Stimulated activated CD8-positive, alpha-beta memory T cell treated with anti-CD3 and anti-CD28 coated beads, Interleukin-7, amount 100 ng/mL, for 1 hour (primary cell): ENCODE measurements at regions not wholly inside any gene's neighbourhood (a gene's known extent, or its start where the extent isn't known, plus 50 kb on each side); places are given as distances from the start of the nearest gene placed in this dataset.

ENCODE experiments used
- DNase-seq, 2 donors: peaks; one replicate each; pipeline ENCODE4 v3.0.0-alpha.2; 2020; ENCODE audit warnings: low read depth in 2 of 2

DNA sequence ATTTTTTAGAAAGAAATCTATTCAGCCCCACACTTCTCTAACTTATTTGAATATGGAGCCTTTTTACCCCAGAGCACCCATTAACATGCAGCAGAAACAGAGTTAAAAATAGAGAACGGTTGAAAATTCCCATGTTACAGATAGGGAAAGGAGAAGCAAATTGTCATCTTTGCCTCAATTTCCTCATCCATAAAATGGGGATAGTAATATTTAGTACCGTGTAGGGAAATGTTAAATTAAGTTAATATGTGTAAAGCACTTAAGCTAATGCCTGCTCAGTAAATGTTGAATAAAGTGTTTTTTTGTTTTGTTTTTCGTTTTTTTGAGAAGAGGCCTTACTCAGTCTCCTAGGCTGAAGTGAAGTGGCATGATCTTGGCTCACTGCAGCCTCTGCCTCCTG is 50.3 kb downstream of the NAV1 start:
- no peak for DNase-seq

DNA sequence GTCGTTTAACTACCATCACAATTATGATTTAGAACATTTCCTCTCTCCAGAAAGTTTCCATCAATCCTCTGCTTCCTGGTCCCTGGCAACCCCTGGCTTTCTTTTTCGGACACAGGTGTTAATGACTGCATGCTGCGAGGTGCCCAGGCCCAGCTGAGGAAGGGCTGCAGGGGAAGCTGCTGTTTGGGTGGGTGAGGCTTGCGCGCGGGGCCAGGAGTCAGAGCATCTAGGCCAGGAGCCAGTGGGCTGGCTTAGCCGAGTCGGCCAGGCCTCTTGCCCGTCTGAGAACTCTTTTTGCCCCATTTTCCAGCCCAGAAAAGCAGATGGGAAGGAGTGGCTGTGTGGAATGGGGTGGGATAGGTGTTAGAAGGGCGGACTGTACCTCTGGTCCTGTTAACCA is 51.5 kb downstream of the NAV1 start:
- no peak for DNase-seq

DNA sequence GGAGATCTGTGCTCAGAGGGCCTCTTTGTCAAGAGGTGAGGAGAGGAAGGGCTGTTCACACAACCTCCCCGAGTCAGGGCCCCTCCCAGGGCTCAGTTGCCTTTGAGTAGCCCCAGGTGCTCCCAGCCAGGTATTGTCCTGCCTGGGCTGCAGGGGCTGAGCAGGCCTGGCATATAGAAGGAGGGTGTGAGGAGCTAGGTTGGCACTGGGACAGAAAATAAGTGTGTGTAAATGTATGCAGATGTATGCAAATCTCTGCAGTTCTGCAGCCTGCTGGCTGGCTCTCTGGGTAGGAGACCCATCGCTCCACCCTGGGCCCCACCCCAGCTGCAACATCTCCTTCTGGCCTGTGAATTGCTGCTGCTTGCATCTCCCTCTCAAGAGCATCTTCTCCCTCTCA is 52.4 kb downstream of the NAV1 start:
- no peak for DNase-seq

DNA sequence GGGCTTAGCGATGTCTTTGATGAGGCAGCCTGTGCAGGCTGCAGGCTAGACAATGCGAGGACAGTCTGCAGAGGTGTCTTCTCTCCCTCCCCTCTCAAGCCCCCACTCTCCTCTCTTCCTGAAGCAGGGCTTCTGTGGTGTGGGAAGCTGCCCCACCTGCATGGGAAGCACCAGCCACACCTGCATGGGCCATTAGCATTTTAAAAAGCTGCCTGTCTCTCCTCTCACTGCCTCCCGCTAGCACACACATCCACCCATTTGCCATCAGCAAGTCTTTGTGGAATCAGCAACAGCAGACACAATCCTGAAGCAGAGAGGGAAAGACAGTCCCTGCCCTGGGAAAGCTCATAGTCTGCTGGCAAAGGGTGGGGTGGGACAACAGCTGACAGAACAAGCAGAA is 53.1 kb downstream of the NAV1 start:
- DNase-seq = no peak

DNA sequence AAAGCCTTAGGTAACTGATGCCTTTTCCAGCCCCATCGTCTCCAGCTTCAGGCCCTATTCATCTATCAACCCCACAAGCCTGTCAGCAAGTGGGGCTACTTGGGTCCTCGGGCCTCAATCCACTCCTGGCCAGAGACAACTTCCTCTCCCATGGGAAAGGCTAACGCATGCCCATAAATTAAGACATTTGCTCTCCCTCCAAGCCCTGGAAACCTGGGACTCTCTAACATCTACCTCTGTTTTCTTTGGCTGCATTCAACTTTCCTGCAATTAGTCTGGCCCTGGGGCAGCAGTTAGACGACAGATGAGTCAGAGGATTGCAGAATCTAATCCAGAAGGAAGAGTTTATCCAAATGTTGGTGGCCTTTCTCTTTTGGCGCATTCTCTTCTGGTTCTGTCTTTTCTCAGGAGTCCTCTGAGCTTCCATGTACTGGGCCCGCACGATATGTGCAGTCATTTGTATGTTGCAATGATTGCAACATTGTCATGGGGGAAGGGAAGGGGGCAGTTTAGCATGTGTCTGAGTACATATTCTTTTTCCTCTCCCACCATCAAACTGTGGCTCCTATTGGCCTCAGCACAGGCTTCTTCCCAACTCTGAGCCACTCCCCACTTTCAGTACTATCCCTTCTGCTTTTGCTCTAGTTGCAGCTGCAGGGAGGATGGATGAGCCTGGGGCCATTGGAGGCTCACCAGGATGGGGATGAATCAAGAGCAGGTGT is 54.4 kb downstream of the NAV1 start:
- no peak for DNase-seq

DNA sequence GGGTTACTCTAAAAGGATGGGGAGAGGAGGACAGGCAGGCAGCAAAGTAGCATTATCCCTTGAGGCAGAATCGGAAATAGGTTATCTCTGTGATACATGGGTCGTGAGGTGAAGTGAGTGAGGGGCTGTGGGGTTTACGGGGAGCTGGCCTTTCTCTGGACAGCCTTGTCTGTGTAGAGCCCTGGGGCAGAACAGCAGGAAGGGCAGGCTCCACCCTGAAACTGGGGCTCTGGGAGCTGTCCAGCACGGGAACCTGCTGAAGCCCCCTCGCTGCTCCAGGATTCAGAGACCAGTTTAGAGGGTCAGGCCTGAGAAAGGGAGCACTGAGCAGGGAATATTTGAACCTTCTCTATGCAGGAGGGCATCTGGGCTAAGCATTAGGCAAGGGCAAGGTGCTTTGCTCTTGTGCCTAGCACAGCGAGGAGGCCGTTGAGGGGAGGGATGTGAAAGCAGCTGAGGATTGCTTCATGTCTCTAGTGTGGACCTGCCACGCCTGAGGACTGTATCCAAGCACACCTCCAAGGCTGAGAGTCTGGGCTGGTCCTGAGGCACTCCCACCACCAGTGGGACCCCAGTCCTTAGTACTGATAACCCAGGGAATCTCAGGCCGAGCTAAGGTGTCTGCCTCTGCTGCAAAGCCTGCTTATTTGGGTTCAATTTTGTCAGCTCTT is 55.8 kb downstream of the NAV1 start:
- DNase-seq = no peak

DNA sequence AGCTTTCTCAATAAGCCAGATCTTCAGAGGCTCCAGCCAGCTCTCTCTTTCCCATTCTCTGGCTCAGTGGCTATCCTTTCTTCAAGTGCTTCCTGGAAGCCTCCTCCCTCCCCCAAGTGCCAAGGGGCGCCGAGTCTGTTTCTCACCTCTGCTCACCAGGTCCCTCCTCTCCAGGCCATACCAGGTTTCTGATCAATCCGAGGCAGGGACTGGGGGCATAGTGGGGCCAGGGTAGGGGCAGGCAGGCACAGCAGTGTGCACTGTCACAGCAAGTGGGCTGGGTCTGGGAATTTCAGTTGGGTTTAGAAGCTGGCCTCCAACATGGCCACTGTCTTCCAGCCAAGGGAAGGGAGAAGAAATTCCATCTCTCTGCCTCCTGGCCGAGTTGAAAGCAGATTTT is 56.5 kb downstream of the NAV1 start:
- no peak for DNase-seq

DNA sequence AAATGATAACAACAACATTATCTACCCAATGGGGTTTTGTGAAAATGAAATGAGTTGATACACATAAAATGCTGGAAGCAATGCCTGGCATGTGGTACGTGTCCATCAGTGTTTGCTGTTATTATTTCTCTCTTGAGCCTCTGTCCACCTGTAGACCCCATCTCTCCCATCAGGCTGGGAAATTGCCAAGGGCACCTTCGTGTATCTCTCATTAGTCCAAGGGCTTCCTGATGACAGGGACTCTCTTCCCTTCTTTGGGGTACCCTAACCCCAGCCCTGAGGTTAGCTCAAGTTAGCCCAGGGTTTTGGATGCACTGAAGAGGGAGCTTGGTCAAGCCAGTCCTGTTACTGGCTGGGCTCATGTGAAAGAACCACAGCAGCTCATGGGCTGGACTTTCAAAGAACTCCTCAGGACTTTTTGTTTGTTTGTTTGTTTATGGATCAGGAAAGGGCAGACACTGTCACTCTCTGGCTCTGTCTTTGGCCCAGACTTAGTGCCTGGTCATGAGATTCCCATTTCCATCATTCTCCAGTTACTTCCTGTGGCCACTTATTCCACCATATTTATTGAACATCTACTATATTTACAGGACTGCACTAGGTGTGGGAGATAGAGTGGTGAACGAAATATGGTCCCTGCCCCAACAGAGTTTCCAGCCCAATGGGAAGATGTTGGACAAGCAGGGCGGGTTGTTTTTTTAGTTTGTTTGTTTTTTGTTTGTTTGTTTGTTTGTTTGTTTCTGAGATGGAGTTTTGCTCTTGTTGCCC is 57.4 kb downstream of the NAV1 start:
- DNase-seq = no peak

DNA sequence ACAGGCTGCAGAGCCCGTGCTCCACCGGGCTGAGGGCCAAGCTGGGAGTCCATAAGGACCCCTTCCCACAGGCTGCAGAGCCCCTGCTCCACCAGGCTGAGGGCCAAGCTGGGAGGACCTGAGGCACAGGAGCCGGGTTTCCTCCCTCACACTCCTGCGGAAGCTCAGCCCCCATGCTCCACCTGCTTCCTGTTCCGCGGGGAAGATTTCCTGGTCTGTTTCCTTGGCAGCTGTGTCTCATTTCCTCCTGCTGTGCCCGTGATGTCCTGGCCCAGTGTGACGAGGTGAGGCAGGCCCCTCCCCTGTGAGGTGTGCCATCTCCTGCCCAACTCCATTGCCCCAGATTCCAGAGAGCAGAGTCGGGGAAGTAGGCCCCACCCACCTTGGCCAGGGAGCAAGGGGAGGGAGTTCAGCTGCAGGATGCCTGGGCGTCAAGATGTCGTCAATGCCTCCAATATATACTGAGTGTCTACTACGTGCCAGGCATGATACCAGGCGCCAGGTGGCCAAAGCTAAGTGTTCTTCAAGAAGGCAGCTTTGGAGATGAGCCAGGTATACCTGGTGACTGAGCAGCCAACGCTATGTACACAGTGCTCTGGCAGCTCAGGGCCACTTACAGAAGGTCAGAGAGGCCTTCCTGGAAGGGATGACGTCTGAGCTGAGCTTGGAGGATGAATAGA is 58.8 kb downstream of the NAV1 start:
- DNase-seq = no peak

DNA sequence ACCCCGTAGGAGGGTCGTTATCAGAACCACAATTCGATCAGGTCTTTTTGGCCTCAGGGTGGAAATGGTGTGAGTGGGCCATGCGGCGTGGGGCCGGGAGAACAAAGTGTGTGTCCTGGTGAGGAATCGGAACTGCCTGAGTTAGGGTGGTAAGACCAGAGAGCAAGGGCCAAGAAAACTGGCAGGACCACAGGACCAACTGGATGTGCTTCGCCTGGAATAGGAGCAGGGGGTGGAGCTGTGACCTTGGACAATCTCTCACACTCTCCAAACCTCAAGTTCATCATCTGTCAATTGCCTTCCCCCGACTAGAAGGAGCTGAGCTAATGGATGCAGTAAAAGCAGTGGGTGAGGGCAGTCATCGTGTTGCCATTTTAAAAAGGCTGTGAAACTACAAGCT is 59.5 kb downstream of the NAV1 start:
- no peak for DNase-seq

DNA sequence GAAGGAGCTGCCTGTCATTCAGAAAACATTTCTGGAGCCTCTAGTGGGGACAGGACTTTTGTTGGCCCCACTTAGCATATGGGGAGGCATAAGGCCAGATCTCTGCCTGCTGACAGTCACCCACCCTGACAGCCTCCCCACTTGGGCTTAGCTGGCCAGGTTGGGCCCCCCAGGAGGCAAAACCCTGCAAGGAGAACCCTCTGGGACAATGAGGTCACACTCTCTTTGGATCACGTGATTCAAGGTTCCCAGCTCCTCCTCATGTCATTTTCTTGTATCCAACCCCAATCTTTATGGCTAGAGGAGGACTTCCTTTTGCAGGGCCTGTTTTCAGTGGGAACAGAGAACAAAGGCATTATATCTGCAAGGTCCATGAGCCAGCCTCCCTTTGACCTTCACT is 60.0 kb downstream of the NAV1 start:
- no peak for DNase-seq

DNA sequence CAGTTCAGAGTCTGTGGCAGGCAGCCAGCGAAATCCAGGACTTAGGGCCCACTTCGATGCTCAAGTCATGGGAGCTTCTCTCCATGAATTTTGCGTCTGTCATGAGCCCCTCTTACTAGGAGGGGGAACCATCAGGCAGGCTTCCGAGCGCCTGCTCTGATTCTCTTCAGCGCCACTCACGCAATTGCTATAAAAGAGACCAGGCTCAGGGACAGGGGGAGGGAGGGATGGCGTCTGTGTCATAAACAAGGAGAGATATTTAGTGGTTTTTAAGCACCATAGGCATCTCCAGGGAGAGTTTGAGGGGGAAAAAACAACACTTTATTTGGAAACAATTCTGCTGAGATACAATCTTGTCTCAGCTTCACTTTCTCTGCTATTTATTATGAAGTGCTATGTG is 60.6 kb downstream of the NAV1 start:
- no peak for DNase-seq

DNA sequence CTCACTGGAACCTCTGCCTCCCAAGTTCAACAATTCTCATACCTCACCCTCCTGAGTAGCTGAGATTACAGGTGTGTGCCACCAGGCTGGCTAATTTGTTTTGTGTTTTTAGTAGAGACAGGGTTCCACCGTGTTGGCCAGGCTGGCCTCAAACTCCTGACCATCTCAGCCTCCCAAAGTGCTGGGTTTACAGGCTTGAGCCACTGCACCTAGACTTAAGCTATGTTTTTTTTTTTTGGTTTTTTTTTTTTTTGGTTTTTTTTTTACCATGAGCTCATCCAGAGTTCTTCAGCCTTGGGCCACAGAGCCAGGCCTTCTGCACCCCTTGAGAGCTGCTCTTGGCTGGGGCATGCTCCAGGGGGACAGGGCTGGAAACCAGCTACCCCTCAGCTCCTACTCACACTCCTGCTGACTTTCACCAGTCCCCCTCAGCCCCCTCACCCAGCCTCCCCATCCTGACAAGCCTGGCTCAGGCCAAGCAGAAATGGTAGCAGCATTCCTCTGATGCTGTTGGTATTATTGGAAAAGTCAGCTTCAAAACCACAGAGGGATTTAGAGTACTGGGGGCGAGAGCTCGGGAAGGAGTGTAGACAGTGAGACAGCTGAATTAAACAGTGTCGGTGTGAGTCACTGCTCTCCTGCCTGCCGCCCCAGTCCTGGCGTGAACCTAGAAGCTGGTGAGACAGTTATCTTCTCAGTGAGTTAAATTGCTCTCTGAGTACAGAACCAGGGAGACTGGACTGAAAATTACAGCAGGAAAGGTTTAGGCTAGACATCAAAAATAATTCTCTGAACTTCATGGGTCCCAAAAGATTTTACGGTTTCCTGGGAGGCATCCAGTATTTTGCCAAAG is 63.7 kb downstream of the NAV1 start:
- no peak for DNase-seq

DNA sequence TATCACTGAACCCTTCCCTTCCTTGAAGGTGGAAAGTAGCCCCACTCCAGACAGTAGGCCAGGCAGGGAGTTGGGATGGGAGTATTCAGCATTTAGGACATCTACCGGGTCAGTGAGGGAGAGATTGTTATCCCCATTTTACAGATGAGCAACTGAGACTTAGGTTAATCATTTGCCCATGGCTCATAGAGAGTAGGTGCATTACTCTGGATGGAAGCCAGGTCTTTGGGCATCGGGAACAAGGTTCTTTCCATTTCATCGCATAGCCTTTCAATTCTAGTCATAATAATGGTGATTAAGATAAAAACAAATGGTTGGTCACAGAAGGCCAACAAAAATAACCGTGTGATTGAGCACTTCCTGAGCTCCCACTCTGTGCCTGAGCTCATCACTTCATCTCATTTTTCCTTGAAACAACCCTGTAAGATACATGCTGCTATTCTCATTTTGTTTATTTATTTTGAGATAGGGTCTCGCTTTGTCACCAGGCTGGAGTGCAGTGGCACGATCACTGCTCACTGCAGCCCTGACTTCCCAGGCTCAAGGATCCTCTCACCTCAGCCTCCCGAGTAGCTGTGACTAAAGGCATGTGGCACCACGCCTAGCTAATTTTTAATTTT is 64.8 kb downstream of the NAV1 start:
- DNase-seq = no peak

DNA sequence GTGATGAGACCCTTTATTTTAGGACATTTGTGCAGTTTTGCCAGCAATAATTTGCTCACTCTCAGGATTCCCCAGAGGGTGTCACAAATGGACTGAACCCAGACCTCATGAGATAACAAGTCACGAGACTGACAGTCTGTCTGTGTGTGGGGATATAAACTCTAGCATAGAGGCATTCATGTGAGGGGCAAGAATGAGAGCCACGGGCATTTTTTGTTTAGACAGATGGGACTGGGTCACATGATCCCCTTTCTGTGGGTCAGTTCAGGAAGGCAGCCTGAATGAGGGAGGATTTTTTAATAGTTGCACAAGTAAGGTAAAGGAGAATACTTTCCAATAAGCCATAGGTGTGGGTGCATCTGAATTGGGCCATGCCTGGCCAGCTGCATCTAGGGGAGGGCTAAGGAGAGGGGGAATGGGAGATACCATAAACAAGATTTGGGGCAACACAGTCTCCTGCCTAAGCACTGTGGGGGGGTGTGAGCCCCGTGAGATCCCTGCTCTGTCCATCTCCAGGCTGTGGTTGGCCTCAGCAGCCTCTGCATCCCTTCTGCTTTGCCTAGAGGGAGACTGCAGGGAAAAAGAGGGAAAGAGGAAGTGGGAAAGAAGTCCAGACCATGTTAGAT is 66.6 kb downstream of the NAV1 start:
- no peak for DNase-seq

DNA sequence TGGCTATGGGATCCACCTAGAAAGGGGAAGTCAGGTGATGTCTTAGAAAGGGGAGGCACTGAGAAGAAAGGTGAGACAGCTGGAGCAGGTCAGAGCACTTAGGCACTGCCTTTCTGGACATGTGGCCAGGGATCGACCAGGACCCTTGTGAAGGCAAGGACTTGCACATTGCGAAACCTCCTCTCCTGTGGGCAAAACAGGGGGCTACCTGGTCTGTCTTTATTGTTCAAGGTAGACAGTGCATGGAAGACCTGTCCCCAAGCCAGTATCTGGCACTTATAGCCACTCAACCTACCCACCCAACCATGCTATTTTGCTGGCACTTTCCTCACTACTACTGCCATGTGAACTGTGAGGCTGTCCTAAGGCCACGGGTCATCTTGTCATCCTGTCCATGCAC is 67.2 kb downstream of the NAV1 start:
- no peak for DNase-seq

DNA sequence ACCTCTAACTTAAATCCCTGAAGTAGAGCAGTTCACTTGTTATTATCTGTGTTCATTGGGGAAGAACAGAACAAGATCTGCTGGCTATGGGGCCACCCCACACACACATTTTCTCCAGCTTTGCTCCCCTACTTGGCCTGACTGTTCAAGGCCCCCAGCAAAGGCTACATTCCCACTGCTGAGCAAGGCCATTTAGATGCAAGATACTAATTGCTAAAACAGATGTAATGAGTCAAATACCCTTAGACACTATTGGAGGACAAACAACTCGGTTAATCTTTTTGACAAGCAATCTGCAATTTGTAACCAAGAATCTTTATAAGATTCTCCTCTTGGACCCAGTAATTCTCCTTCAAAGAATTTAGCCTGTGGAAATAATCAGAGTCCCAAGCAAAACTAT is 67.7 kb downstream of the NAV1 start:
- no peak for DNase-seq

DNA sequence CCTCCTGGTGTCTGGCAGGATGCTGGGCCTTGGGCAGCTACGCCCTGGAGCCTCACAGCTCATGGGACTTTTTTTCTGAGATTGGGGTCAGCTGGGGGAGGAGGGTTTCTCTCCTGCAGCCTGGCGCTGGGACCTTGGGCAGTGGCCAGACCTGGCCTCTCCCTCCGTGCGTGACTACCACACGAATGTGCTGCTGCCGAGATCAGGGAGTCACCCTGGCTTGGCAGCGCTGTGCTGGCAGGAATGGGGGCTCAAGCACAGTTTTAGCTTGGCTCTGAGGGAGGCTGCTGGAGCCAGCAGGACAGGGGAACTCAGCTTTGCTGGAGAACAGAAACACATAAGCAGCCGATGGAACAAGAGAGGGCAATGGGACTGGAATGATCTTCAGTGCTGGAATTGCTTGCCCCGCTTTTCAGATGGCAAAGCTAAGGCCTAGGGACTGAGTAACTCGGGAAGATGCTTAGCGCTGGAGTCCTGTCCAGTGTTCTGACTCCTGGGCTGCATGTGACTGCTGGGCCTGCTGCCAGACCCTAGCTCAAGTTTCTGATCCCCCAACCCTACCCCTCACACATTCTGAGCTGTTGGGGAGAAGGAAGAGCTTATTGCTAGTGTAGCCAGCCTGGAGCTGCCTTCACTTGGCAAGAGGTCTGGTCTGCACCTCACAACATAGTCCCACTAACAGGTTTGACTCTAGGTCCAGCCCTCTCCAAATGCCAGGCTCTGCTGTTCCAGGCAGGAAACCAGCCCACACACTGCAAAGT is 69.9 kb downstream of the NAV1 start:
- no peak for DNase-seq

DNA sequence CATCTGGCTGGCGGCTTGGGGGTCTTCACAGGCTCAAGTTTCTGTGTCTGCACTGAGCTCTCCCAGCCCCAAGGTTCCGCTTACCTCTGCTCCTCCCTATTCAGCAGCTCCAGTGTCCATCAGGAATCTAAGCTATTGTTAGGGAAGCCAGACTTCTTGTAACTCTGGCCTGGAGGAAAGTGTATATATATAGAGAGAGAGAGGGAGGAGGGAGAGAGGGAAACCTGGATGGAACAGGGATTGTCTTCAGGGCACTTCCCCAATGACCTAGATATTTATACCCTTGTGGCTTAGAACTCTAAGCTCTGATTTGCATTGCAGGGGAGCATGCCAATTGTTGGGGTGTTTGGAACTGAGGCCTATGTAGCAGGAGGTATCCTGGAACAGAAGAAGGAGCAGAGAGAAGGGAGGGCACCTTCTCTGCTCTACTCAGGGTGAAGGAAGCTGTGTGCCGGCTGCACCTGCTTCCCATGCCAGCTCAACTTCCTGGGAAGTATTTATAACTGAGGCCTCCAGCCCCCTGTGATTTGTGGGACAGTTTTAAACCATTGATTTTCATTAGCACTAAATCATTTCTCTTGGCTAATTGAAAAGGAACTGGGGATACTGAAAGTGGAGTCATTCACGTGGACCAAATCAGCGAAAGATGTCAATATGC is 70.9 kb downstream of the NAV1 start:
- no peak for DNase-seq
